ENCODE measurements at regions not wholly inside any gene's neighbourhood (a gene's known extent, or its start where the extent isn't known, plus 50 kb on each side); places are given as distances from the start of the nearest gene placed in this dataset.

DNA sequence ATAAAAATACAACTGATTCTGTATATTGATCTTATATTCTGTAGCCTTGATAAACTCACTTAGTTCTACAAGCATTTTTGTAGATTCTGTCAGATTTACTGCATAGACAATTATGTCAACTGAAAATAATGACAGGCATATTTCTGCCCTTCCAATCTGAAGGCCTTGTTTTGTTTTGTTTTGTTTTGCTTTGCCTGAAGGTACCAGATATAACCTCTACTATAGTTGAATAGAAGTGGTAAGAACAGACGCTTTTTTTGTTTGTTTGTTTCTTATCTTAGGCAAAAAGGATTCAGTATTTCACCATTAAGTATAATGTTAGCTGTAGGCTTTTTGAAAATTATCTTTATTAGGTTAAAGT is 64.6 kb upstream of the RSPO3 start:
- H3K27ac Mint-ChIP-seq, result no peak overlapping the region
- no peak for DNase-seq
- H3K27me3 Mint-ChIP-seq (ENCODE audit: low read depth), result no peaks in the 10 kb centered on the region
- H3K36me3 Mint-ChIP-seq (ENCODE audit: insufficient read depth in 2 of 2), result no peaks in the 10 kb centered on the region
- peaks cover 2 to 7% of the 10 kb centered on the region in 2 donors for H3K9me3 Mint-ChIP-seq
- H3K4me1 Mint-ChIP-seq (ENCODE audit: low read depth), result no peaks in the 10 kb centered on the region
- ATAC-seq (replicated peaks in 1 of 2), result no peak
- H3K4me3 Mint-ChIP-seq, result no peak overlapping the region

DNA sequence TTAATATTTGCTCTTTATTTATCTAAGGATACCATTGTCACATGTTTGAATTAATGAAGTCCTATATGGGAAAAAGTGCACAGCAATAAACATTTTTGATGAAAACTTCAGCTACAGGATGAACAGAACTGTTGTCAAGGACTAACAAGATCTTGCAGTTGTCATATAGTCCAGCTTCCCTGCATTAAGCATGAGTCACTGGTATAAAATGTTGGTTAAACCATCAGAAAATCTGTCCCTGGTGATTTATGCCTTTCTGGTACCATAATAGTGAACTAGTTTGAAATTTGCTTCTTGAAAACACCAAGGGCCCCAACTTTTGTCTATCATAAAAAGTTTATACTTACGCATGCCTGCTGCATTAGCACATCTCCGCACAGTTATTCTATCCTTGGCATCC is 60.4 kb upstream of the RSPO3 start:
- peaks cover 0 to 2% of the 10 kb centered on the region in 2 donors for H3K9me3 Mint-ChIP-seq
- no peak overlapping the region for H3K27ac Mint-ChIP-seq
- H3K4me3 Mint-ChIP-seq, result no peak overlapping the region
- DNase-seq, result no peak
- no peak for ATAC-seq (replicated peaks in 1 of 2)
- H3K36me3 Mint-ChIP-seq (ENCODE audit: insufficient read depth in 2 of 2), result no peaks in the 10 kb centered on the region
- no peaks in the 10 kb centered on the region for H3K4me1 Mint-ChIP-seq (ENCODE audit: low read depth)
- H3K27me3 Mint-ChIP-seq (ENCODE audit: low read depth), result no peaks in the 10 kb centered on the region

DNA sequence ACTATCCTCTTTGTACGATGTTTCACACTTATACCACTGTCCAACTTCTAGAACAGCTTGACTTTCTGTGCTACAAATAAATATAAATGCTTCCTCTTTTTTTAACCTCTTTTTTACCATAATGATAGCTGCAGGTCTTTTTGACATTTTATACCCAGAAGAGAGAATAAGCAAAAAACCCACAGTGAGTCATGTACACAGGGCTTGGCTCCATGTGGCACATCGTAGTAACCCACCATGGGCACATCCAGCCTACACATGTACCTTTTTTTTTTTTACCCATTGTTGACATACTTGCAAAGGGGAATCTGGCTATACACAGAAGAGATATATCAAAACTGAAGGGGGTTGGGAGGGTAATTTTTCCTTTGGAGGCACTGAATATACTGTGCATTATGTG is 59.5 kb upstream of the RSPO3 start:
- Mint-ChIP-seq H3K4me3 (no peak overlapping the region), H3K27ac (no peak overlapping the region), H3K36me3 (ENCODE audit: insufficient read depth in 2 of 2) (no peaks in the 10 kb centered on the region), H3K27me3 (ENCODE audit: low read depth) (no peaks in the 10 kb centered on the region), H3K4me1 (ENCODE audit: low read depth) (no peaks in the 10 kb centered on the region), H3K9me3 (peaks cover 0 to under 1% of the 10 kb centered on the region in 2 donors)
- DNase-seq (no peak), ATAC-seq (replicated peaks in 1 of 2) (no peak)
